ENCODE measurements at regions not wholly inside any gene's neighbourhood (a gene's known extent, or its start where the extent isn't known, plus 50 kb on each side); places are given as distances from the start of the nearest gene placed in this dataset.

- Histone ChIP-seq H3K9me3 (ENCODE audit: control insufficient read depth, insufficient read depth, low read depth, low read length) (no peaks in the 10 kb centered on the region), H3K4me3 (ENCODE audit: low read depth, low read length) (no peak overlapping the region), H3K4me1 (ENCODE audit: control insufficient read depth, insufficient read depth, low read length) (peaks cover 4% of the 10 kb centered on the region; the same call in 1 of the 2 replicates), H3K27ac (ENCODE audit: extremely low read depth, low read depth, low read length) (no peak overlapping the region), H3K36me3 (ENCODE audit: control insufficient read depth in 2 of 2, insufficient read depth in 1 of 2, low read length in 2 of 2) (no peaks in the 10 kb centered on the region)
- ChIA-PET CTCF (interaction anchor here (0.6 to 1.1 kb wide), 8 partner anchors 9 to 116 kb away, joined by 3 to 6 read pairs (median 4); no protein-coding TSS in a partner anchor), POLR2A (no interaction called here)
- TF ChIP-seq ZNF362 (tag by site-specific recombination; IDR thresholded peaks at IDR 0.05) (no peak), ZNF324 (tag by site-specific recombination; IDR thresholded peaks at IDR 0.05) (no peak), ZFP3 (tag by site-specific recombination; IDR thresholded peaks at IDR 0.05; ENCODE audit: low read depth) (no peak), ZNF624 (tag by site-specific recombination; IDR thresholded peaks at IDR 0.05) (no peak), ZFP69B (tag by site-specific recombination; IDR thresholded peaks at IDR 0.05) (no peak), ZNF704 (tag by site-specific recombination; IDR thresholded peaks at IDR 0.05) (no peak), ZNF391 (tag by site-specific recombination; IDR thresholded peaks at IDR 0.05; ENCODE audit: borderline replicate concordance, low read depth) (no peak), ZNF292 (tag by site-specific recombination; IDR thresholded peaks at IDR 0.05; ENCODE audit: borderline replicate concordance, low read depth) (no peak), SCRT1 (tag by site-specific recombination; IDR thresholded peaks at IDR 0.05; ENCODE audit: borderline replicate concordance) (no peak)
Measured at GRCh38 chr11:20243974-20244373, 83.7 kb upstream of the DBX1 start.

GRCh38 chr11:20238712-20239111, 78.4 kb upstream of the DBX1 start:
- TF ChIP-seq ZNF624 (tag by site-specific recombination; IDR thresholded peaks at IDR 0.05), result no peak
- TF ChIP-seq ELK4 (IDR thresholded peaks at IDR 0.05; ENCODE audit: borderline replicate concordance, low read depth, low read length), result no peak
- TF ChIP-seq ZNF426 (tag by site-specific recombination; IDR thresholded peaks at IDR 0.05), result no peak
- TF ChIP-seq ZNF16 (tag by site-specific recombination; IDR thresholded peaks at IDR 0.05; ENCODE audit: low read depth), result no peak
- no peak for TF ChIP-seq ZFP3 (tag by site-specific recombination; IDR thresholded peaks at IDR 0.05; ENCODE audit: low read depth)
- TF ChIP-seq ZNF792 (tag by site-specific recombination; IDR thresholded peaks at IDR 0.05), result no peak
- Histone ChIP-seq H3K4me3 (ENCODE audit: low read depth, low read length) (no peak overlapping the region), H3K4me1 (ENCODE audit: control insufficient read depth, insufficient read depth, low read length) (no peaks in the 10 kb centered on the region), H3K27ac (ENCODE audit: extremely low read depth, low read depth, low read length) (no peak overlapping the region), H3K9me3 (ENCODE audit: control insufficient read depth, insufficient read depth, low read depth, low read length) (no peaks in the 10 kb centered on the region), H3K36me3 (ENCODE audit: control insufficient read depth in 2 of 2, insufficient read depth in 1 of 2, low read length in 2 of 2) (no peaks in the 10 kb centered on the region)
- POLR2A ChIA-PET, result no interaction called here
- CTCF ChIA-PET, result interaction anchor here (0.6 kb wide), 1 partner anchor 115 kb away, joined by 5 read pairs; no protein-coding TSS in a partner anchor

GRCh38 chr11:20235164-20235563, 74.9 kb upstream of the DBX1 start:
- H3K9me3 ChIP-seq (ENCODE audit: control insufficient read depth, insufficient read depth, low read depth, low read length), result no peaks in the 10 kb centered on the region
- POLR2A ChIA-PET, result no interaction called here
- H3K36me3 ChIP-seq (ENCODE audit: control insufficient read depth in 2 of 2, insufficient read depth in 1 of 2, low read length in 2 of 2), result no peaks in the 10 kb centered on the region
- TF ChIP-seq ZNF223 (tag by site-specific recombination; IDR thresholded peaks at IDR 0.05), result no peak
- TF ChIP-seq ZNF660 (tag by site-specific recombination; IDR thresholded peaks at IDR 0.05), result no peak
- TF ChIP-seq ZNF518A (tag by site-specific recombination; conservative IDR thresholded peaks at IDR 0.05; ENCODE audit: low read depth), result no peak
- no peak for TF ChIP-seq ZNF121 (tag by site-specific recombination; IDR thresholded peaks at IDR 0.05)
- TF ChIP-seq ZSCAN4 (tag by site-specific recombination; IDR thresholded peaks at IDR 0.05), result no peak
- no peak for TF ChIP-seq ZNF585B (tag by site-specific recombination; IDR thresholded peaks at IDR 0.05)
- no peak for TF ChIP-seq ZNF10 (tag by site-specific recombination; IDR thresholded peaks at IDR 0.05)
- no peak overlapping the region for H3K4me3 ChIP-seq (ENCODE audit: low read depth, low read length)
- no peaks in the 10 kb centered on the region for H3K4me1 ChIP-seq (ENCODE audit: control insufficient read depth, insufficient read depth, low read length)
- no peak overlapping the region for H3K27ac ChIP-seq (ENCODE audit: extremely low read depth, low read depth, low read length)
- CTCF ChIA-PET, result interaction anchor here (0.6 to 1.2 kb wide), 3 partner anchors 8 to 309 kb away, joined by 3 to 5 read pairs (median 3); no protein-coding TSS in a partner anchor
